NCI-H2196 treated with DMSO at 0.1 percent for 48 hours (cell line): ENCODE measurements at regions not wholly inside any gene's neighbourhood (a gene's known extent, or its start where the extent isn't known, plus 50 kb on each side); places are given as distances from the start of the nearest gene placed in this dataset.

Source experiments
- DNase-seq: peaks from one replicate; lab custom pipeline; 2025; ENCODE audit not compliant: unreplicated experiment; lab: John Stamatoyannopoulos, UW

DNA sequence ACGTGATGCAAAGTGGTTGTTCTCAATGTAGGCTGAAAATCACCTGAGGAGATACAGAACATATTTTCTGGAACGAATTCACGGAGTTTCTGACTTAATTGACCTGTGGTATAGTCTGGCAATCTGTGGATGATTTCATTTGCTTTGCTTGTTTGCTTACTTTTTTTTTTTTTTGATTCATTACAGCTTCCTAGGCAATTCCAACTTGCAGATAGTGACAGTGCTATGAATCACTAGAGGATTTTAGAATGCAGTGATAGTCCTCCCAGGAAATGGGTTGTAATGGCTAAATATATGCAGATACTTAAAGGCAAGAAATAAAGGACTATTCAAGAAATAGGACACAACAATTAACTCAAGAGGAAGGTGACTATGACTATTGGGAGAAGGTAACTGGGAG is 1378.1 kb upstream of the PRMT6 start:
- no peak for DNase-seq

DNA sequence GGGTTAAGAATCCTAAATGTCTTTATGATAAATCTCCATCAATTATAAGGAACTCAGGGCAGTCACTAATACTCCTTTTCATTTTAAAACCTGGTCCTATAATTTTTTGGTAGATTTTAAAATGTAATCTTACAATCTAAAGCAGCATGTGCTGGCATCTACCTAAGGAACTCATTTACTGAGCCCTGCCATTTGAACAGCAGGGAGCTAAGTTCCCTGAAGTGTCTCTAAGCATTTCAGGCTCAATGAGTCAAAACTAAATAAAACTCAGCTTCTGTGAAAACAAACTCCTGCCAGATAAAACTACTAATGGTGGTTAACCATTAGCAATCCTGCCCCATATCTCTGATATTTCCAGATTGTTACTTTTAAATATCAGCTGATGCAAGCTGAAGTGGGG is 1371.8 kb upstream of the PRMT6 start:
- no peak for DNase-seq

DNA sequence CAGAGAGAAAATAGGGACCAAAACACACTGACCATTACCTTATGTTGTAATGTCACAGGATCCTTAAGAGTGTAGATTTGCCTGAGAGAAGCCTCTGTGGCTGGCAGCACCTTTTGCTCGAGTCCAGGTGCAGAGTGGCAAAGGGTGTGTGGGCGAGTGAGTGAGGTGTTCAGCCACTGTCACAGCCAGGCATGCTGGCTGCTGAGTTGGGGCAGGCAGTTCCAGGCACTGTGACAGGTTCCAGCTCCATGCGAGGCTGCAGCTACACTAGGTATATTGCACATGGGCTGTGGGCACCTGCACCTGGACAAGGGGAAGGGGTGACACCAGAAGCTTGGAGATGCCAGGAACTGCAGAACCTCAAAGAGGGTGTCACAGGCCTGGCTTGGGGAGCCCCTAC is 1370.4 kb upstream of the PRMT6 start:
- DNase-seq, result no peak

DNA sequence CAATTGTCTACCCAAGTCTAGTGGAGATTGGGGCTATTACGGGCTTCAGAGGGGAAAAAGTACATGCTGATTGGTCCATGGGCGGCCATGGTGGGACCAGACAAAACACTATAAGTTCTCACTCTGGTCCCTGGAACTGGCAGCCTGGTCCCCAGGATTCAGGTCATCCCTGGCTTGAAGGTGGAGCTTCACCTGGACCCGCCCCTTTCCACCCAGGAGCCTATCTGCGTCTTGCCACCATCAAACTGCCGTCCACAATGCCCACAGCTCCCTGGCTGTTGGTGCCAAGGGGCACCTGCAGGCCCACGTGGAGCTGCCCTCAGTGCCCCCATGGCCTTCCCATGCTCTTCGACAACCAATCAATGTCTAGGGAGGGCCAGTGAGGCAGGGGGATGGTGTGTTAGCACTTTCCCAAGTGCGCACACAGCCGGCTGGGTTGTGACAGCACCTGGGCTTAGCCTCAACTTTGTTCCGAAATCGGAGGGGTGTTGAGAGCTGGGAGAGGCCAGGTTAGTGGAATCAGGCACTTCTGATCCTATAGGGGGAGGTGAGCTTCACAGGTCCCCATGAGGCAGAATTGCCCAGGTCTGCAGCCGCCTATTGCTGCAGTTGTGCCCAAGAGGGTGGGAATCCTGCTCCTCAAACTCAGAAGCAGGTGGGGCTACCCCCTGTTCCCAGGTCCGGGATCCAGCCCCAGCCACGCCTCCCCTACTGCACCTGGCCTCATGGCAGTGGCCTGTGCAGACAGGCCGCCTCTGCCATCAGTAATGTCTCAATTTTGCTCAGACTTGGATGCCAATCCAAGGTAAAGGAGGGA is 1369.4 kb upstream of the PRMT6 start:
- DNase-seq, result no peak

DNA sequence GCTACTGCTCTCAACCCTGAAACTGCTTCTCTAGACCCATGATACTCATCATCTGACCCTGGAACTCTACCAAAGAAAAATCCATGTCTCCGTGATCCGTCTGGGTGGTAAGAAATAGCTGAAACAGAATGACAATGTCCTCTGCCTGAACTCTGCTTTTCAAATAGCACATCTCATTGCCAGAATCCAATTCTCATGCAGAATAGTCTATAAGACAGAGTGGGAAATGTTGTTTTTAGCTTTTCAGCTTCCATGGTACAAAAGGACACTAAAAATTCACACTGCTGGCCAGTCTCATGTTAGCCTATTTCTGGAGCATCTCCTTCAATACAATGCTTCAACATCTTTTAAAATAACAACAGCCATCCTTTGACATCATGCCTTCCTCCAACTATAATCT is 1355.8 kb upstream of the PRMT6 start:
- DNase-seq, result no peak

DNA sequence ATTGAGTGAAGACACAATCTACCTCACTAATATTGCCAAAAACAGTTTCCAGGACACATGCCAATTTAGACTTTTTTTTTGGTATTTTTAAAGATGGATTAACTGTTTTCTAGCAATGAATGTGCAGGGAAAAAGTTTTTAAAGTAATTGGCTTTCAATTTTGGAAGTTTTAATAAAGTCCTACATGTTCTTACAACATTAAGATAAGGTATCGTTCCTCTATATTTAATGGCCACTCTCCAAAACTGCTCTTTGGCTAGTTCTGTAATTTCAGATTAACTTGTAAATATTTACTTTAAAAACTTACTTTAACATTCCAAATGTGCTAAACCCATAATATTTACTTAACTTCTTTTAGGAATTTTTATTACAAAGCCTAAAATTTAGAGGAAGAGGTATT is 1332.2 kb upstream of the PRMT6 start:
- DNase-seq, result no peak

DNA sequence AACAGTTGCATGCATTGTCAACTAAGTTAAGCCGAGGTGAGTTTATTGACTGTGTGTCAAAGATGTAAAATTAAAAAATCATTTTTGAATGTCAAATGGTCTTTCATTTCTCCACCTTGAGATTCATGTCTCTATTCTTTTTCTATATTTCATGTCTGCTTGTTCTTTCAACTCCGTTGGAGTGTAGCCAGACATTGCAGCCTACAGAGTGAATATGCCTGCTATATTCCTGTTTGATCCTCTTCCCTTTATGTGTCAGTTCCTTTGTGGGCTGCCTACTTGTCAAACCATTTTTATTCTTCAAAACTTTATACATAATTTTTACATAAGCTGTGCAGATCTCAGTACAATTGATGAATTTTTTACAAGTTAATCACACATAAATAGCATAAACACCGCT is 1325.8 kb upstream of the PRMT6 start:
- no peak for DNase-seq

DNA sequence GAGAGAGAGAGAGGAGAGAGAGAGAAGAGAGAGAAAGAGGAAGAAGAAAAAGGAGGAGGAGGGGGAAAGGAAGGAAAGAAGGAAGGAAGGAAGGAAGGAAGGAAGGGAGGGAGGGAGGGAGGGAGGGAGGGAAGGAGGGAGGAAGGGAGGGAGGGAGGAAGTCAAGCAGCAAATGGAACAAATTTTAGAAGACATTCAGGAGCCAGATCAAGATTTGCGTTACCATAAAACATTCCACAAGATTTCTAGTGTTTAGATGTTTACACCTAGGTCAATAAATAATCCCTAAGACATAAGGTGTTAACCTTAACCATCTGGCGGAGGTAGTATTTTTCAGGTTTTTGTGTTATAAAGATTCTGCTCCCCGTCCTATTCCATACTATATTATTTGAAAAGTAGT is 1320.1 kb upstream of the PRMT6 start:
- no peak for DNase-seq

DNA sequence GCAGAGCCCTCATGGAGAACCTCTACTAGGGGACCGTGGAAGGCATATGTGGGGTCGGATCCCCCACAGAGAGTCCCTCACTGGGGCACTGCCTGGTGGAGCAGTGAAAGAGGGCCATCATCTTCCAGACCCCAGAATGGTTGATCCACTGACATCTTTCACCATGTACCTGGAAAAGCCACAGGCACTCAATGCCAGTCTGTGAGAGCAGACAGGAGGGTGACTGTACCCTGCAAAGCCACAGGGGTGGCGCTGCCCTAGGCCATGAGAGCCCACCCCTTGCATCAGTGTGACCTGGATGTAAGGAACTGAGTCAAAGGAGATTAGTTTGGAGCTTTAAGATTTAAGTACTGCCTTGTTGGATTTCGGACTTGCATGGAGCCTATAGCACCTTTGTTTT is 1276.7 kb upstream of the PRMT6 start:
- no peak for DNase-seq

DNA sequence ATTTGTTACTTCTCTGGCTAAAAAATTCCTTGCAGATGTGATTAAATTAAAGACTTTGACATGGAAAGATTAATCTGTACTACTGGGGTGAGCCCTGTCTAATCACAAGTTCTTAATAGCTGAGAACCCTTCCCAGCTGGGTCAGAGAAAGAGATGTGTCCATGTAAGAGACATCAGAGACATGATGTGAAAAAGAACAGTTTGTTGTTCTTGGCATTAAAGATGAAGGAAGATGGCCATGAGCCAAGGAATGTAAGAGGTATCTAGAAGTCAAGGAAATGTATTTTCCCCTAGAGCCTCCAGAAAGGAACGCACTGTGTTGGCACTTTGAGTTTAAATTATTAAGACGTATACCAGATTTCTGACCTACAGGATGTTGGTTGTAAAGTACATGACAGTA is 1271.5 kb upstream of the PRMT6 start:
- no peak for DNase-seq

DNA sequence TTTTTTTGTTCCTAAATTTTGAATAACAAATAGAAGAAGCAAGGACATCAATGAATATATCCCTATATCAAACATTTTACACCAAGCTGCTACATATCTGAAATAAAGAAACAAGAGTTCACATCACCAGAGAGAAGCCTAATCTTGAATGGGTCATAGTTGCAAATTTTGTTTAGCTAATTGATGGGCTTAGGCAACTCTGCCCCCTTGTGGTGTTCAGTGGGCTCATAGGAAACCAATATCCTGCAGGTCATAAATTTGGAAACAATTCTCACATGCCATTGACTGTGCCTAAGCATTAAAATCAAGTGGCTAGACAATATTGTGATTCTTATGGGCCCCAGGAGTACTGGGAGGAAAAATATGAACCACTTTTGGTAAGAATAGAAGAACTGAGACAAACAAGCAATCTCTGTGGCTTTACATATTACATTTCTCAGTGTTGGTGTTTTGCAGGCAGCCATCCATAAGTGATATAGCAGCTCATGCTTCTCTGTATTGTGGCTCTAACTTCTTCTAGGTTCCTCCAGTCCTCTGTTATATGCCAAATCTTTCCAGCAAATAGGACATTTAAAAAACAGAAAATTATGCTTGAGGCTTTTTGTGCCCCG is 1262.8 kb upstream of the PRMT6 start:
- peak; percentile 21 for DNase-seq

DNA sequence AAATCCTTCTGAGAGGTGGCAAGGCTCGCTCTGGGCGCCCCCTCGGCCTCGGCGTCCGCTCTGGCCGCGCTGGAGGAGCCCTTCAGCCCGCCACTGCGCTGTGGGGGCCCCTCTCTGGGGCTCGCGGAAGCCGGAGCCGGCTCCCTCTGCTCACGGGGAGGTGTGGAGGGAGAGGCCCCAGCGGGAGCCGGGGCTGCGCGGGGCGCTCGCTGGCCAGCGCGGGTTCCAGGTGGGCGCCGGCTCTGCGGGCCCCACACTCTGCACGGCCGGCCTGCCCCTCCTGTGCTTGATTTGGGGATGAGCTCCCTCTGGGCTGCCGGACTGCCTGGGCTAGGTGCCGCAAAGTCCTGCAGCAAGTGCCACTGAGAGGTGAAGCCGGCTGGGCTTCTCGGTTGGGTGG is 1260.7 kb upstream of the PRMT6 start:
- DNase-seq, result no peak

DNA sequence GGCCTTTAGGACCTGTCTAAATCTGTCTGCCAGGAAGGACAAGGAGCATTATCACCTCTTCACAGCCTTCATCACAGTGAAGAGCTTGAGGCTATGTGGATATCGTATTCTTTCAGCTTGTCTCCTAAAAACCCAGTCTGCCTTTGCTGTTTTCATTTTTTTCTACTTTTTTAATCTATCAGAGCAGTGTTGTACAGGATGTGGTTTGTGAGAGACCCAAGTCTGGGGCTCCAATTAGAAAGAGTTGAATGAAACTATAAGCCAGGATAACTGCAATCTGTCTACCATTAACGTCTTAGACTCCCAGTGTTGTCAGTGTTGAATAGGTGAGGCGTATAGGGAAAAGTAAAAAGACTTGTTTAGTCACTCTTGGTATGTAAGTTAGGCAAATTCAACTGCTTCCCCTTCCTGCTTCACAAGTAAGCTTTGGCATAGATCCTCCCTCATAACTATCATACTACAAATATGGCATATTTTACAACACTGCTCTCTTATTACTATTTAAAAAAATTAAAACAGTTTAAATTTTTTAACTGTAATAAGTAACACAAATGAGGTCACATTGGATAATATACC is 1225.8 kb upstream of the PRMT6 start:
- DNase-seq, result no peak

DNA sequence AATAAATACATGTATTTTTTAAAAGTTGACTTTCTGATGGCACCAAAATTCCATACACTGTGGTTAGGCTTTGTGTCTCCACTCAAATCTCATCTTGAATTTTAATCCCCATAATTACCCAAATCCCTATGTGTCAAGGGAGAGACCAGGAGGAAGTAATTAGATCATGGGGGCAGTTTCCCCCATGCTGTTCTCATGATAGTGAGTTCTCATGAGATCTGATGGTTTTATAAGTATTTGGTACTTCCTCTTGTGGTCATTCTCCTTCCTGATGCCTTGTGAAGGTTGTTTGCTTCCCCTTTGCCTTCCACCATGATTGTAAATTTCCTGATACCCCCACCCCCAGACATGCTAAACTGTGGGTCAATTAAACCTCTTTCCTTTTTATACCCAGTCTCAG is 1218.4 kb upstream of the PRMT6 start:
- DNase-seq, result no peak

DNA sequence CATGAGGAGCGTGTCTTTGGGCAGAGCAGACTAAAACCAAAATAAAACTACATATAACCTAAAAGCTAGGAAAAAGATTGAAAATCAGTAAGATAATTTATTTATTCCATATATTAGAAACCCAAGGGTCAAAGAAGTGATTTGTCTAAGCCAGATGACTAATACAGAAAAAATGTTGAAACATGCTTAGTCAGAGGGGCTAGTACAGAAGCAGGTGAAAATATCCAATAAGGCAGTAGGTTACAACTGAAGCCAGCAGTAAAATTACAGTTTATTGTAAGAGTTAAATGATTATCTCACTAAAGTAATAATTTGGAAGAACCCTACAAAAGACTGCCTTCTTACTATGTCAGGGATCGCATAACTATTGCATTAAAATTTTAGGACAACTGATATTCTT is 1190.9 kb upstream of the PRMT6 start:
- no peak for DNase-seq

DNA sequence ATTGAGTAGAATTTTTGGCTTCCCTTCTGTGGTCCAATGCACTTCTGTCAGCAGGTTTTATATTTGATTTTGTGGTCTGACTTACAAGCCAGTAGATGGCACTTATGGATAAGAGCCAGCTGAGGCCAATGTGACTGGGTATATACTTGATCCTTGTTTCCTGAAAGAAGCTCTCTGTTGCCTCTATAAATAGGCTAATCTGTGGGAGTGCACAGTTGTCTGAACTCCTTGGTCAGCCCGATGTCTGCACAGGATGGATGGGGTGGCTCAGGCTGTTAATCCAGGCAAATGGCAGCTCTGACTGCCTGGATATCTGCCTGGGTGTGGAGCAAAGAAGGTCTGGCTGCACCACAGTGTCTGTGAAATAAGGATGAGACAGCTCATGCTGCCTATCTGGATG is 1183.7 kb upstream of the PRMT6 start:
- no peak for DNase-seq

DNA sequence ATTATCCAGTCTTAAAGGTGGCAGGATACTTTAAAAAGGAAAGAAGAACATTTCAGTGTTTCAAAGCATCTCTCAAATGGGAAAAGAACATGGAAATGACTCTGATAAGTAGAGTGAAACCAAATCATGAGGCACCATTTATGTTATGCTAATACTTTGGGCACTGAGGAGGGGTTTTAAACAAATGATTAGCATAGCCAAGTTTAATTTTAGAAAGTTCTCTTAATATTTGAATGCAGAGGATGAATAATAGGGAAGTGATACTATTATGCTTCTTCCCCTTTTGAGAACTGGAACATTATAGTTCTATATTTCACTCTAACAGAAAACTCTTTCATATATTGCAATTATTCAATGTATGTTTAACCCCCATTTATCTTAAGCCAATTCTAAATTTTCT is 1181.9 kb upstream of the PRMT6 start:
- DNase-seq, result no peak

DNA sequence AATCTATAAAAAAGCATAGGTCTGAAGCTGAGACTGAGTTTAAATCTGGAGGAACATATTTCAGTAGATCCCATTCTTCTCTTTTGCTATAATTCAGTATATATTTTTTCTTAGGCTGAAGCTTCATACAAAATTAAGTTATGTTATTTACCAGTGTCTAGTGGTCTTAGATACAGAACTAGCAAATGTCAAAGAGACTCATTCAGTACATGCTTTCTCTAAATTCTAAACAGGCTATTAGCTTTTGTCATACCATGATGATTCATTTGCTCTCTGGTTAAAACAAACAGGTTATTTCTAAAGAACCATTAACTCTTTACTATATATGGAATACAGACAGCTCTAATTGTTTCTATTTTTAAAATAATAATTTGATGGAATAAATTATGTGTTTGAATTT is 1170.2 kb upstream of the PRMT6 start:
- DNase-seq, result no peak

DNA sequence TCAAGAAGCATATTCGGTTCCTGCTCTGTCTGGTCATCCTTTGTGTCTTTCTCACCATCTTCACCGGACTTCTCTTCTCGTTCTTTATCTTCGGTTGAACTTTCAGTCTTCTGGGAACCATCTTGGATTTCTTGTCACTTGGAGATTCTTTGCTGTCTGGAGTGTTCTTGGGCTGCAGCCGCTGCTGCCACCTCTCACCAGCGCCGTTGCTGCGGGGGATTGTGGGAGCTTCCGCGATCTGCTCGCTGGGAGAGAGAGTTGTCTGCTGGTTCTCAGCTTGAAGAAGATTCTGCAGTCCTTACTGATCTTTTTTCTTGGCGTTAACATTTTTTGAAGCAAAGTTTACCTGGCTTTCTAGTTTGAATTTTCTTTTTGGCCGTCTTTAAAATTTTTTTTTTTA is 1165.2 kb upstream of the PRMT6 start:
- no peak for DNase-seq

DNA sequence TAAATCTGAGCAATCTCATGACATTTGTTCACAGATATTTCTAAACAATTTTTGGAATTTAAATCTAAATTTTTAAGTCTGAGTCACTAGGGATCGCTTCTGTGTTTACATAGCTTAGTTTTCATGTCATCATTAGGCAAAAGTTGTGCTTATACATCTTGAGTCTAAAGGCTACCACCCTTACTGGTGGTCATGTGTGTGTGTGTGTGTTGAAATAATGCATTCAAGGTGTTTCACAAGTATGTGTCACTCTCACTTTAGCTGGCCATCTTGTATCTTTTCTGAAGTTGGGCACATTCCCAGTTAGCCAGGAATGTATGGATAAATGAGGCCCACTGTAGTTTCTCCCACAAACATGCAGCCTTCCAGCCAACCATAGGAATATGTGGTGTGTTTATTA is 1162.5 kb upstream of the PRMT6 start:
- no peak for DNase-seq

DNA sequence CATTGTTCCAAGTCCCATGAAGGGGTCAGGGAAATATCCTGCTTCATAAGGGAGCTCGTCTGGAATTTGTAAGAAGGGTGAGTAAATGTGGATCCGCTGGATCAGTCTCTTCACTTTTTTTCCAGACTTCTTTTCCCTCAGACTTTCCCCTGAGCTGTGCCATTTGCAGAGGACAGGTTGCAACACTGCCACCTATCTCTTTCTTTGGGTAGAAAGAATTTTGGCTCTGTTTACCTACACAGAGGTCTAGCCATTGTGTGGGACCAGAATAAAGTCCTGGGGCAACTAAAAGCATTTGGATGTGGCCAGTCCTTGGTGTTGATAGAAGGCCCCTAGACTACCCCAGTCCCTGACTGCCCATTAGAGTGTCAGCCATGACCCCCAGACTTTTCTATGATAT is 1146.7 kb upstream of the PRMT6 start:
- DNase-seq, result no peak

DNA sequence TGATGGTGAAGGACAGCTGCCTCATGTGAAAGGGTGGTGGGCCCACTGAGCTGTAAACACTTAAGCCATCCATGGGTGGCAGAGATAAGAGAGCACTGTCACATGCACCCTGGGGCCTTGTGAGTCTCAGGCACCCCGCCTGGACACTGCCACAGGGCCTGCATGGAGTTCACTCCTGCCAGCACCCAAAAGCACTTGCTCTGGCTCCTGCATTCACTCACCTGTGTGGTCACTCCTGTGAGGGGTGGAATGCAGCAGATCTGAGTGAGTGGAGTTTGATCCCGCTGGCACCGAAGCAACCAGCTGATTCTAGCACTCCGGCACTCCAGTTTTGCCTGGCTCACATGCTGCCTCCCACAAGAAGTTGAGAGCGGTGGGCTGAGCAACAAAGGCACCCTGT is 1142.1 kb upstream of the PRMT6 start:
- DNase-seq, result peak; percentile 75

DNA sequence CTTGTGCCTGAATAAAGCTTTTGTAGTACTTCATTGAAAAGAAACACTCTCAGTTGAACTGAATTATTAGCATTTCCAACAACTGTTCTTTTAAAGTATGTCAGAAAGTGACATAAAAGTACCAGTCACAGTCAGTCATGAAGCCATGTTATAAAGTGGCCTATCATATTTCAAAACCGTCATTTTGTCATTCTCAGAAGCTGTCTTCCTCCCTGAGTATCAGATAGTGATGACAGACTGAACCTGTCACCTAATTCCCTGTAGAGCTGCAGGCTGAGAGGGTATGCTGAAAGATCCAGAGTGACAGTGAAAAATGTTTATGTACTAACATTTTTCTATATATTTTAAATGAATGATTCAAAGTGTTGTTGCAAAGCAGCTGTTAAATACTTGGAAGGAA is 1121.7 kb upstream of the PRMT6 start:
- no peak for DNase-seq
